ENCODE measurements at regions not wholly inside any gene's neighbourhood (a gene's known extent, or its start where the extent isn't known, plus 50 kb on each side); places are given as distances from the start of the nearest gene placed in this dataset.
"Not testable (repeated sequence)": the region's sequence is repeated elsewhere in the genome, so short reads cannot be mapped to it uniquely, and the experiment has no call there.

DNA sequence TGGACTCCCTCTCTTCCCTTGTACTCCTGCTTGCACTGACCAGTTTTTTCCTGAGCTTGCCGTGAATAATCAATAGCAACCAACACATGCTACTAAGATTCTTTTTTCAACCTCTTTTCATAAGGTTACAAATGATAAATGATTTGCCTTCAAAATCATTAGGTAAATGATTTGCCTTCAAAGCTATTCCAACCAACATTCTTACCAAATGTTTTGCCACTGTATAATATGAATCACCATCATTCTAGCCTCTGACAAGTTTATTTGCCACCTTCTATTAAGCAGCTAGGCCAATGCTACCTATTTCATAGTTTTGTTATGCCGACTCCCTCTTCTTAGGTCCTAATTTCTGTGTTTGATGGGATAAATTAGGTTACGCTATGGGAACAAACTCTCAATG lies 385.1 kb downstream of the DTWD2 start:
- H3K36me3 Mint-ChIP-seq (ENCODE audit: low read depth), result no peaks in the 10 kb centered on the region
- H3K4me3 Mint-ChIP-seq, result no peak overlapping the region
- no peaks in the 10 kb centered on the region for H3K9me3 Mint-ChIP-seq
- H3K4me1 Mint-ChIP-seq (ENCODE audit: low read depth), result no peaks in the 10 kb centered on the region
- no peak overlapping the region for H3K27ac Mint-ChIP-seq
- no peaks in the 10 kb centered on the region for H3K27me3 Mint-ChIP-seq (ENCODE audit: low read depth)

DNA sequence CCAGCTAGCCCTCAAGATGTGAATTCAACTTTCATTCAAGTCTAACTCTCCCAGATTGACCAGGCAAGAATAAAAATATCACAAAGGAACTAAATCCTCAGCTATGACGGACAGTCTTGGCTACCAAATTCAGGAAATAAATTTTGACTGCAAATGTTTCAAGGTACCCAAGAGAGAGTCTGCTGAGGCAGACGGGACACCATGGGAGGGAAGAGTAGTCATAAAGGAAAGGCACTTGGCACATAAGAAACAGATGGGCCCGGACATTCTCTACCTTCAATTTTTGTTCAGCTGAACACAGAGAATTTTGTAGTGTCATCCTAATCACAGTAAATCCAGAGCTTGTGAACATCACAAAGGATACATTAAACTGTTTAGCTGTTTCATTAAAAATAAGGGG lies 390.0 kb downstream of the DTWD2 start:
- Mint-ChIP-seq H3K4me1 (ENCODE audit: low read depth) (no peaks in the 10 kb centered on the region), H3K36me3 (ENCODE audit: low read depth) (no peaks in the 10 kb centered on the region)

DNA sequence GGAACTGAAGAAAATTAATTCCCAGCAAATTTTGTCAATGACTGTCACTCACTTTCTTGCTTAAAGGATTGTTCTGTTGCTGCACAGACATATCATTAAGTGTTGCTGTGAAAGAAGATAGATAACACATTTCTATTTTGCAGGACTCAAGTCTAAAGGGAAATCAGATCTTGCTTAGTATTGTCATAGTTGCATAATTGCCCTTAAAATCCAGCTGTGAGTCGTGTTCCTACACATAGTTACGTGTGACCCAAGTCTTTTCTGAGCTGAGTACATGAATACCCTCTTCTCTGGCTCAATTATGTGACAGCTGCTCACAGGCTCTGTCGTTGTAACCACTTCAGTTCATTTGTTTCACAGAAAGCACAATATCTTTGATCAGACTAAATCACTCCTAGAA lies 390.8 kb downstream of the DTWD2 start:
- Mint-ChIP-seq H3K27ac (no peak overlapping the region), H3K36me3 (ENCODE audit: low read depth) (no peaks in the 10 kb centered on the region), H3K4me3 (no peak overlapping the region), H3K9me3 (no peaks in the 10 kb centered on the region), H3K4me1 (ENCODE audit: low read depth) (no peaks in the 10 kb centered on the region), H3K27me3 (ENCODE audit: low read depth) (no peaks in the 10 kb centered on the region)

More for the DNA sequence above, 390.0 kb downstream of the DTWD2 start:
- no peaks in the 10 kb centered on the region for H3K9me3 Mint-ChIP-seq
- H3K27me3 Mint-ChIP-seq (ENCODE audit: low read depth), result no peaks in the 10 kb centered on the region
- H3K27ac Mint-ChIP-seq, result no peak overlapping the region
- no peak overlapping the region for H3K4me3 Mint-ChIP-seq

- no peaks in the 10 kb centered on the region for H3K27me3 Mint-ChIP-seq (ENCODE audit: low read depth)
- no peaks in the 10 kb centered on the region for H3K4me1 Mint-ChIP-seq (ENCODE audit: low read depth)
- H3K9me3 Mint-ChIP-seq, result no peaks in the 10 kb centered on the region
- H3K36me3 Mint-ChIP-seq (ENCODE audit: low read depth), result no peaks in the 10 kb centered on the region
- H3K27ac Mint-ChIP-seq, result no peak overlapping the region
- H3K4me3 Mint-ChIP-seq, result no peak overlapping the region
Observed at GRCh38 chr5:118596255-118596654, 392.1 kb downstream of the DTWD2 start.

DNA sequence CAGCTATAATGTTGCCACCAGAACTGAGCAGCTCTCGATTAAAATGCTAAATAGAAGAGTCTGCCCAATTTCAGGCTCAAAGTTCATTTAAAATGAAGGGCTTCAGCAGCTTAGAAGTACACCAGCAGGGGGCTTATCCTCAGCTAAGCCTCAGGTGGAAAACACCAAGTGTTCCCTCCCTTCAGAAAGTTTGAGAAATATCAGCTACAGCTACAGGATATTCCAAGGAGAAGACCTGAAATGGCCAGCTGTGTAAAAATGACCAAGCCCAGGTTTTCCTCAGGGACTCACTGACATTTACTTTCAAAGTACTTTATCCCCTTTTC lies 395.4 kb downstream of the DTWD2 start:
- Mint-ChIP-seq H3K36me3 (ENCODE audit: low read depth) (no peaks in the 10 kb centered on the region), H3K27ac (no peak overlapping the region), H3K4me1 (ENCODE audit: low read depth) (no peaks in the 10 kb centered on the region), H3K27me3 (ENCODE audit: low read depth) (no peaks in the 10 kb centered on the region), H3K4me3 (no peak overlapping the region), H3K9me3 (no peaks in the 10 kb centered on the region)

- H3K4me3 Mint-ChIP-seq, result no peak overlapping the region
- H3K27me3 Mint-ChIP-seq (ENCODE audit: low read depth), result no peaks in the 10 kb centered on the region
- H3K4me1 Mint-ChIP-seq (ENCODE audit: low read depth), result no peaks in the 10 kb centered on the region
- H3K9me3 Mint-ChIP-seq, result no peaks in the 10 kb centered on the region
- no peak overlapping the region for H3K27ac Mint-ChIP-seq
- no peaks in the 10 kb centered on the region for H3K36me3 Mint-ChIP-seq (ENCODE audit: low read depth)
Observed at GRCh38 chr5:118592229-118593002, 395.9 kb downstream of the DTWD2 start.

GRCh38 chr5:118590806-118591205 lies 397.5 kb downstream of the DTWD2 start:
- no peaks in the 10 kb centered on the region for H3K27me3 Mint-ChIP-seq (ENCODE audit: low read depth)
- no peaks in the 10 kb centered on the region for H3K4me1 Mint-ChIP-seq (ENCODE audit: low read depth)
- no peak overlapping the region for H3K4me3 Mint-ChIP-seq
- H3K36me3 Mint-ChIP-seq (ENCODE audit: low read depth), result no peaks in the 10 kb centered on the region
- no peak overlapping the region for H3K27ac Mint-ChIP-seq
- no peaks in the 10 kb centered on the region for H3K9me3 Mint-ChIP-seq

DNA sequence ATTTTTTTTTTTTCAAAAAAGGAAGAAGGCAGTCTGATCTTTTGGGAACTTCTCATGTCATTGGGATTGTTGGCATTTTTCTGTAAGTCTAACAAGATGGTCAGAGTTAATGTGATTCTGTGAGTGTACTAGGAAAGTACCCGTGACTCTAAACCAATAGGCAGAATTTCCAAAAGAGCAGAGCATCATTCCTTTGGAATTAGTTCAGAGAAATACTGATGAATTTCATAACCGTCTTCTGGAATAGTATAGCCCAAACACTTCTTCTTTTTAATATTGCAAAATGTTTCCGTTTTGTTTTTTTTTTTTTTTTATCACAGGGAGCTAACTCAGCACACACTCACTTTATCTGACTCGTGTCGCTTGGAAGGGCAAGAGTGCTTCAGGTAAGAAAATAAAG lies 407.4 kb downstream of the DTWD2 start:
- Mint-ChIP-seq H3K4me1 (ENCODE audit: low read depth) (no peaks in the 10 kb centered on the region), H3K9me3 (no peaks in the 10 kb centered on the region), H3K27ac (no peak overlapping the region), H3K4me3 (no peak overlapping the region), H3K36me3 (ENCODE audit: low read depth) (no peaks in the 10 kb centered on the region), H3K27me3 (ENCODE audit: low read depth) (no peaks in the 10 kb centered on the region)

DNA sequence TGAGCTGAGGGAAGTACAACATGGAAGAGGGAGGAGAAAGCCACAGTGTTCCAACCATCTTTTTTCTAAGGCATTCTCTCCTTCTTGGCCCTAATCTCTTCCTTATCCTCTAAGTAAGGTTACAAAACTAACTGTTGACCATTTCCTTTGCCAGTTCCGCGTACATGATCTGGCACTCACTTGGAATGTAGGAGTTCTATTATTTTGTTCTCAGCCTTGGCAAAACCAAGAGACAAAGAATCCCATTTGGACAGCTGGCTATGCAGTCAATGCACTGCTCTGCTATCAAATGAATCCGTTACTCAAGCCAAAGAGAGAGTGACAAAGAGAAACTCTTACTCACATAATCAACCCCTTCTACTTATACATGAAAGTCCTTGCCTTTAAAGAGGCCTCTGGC lies 410.3 kb downstream of the DTWD2 start:
- Mint-ChIP-seq H3K9me3 (no peaks in the 10 kb centered on the region), H3K4me3 (no peak overlapping the region), H3K4me1 (ENCODE audit: low read depth) (no peaks in the 10 kb centered on the region), H3K36me3 (ENCODE audit: low read depth) (no peaks in the 10 kb centered on the region), H3K27ac (no peak overlapping the region), H3K27me3 (ENCODE audit: low read depth) (no peaks in the 10 kb centered on the region)

- no peaks in the 10 kb centered on the region for H3K36me3 Mint-ChIP-seq (ENCODE audit: low read depth)
- no peaks in the 10 kb centered on the region for H3K27me3 Mint-ChIP-seq (ENCODE audit: low read depth)
- H3K9me3 Mint-ChIP-seq, result no peaks in the 10 kb centered on the region
- no peak overlapping the region for H3K27ac Mint-ChIP-seq
- no peaks in the 10 kb centered on the region for H3K4me1 Mint-ChIP-seq (ENCODE audit: low read depth)
- no peak overlapping the region for H3K4me3 Mint-ChIP-seq
Observed at GRCh38 chr5:118577621-118578020, 410.7 kb downstream of the DTWD2 start.

- not testable (repeated sequence) for H3K4me3 Mint-ChIP-seq; H3K27ac Mint-ChIP-seq; H3K36me3 Mint-ChIP-seq (ENCODE audit: low read depth); H3K27me3 Mint-ChIP-seq (ENCODE audit: low read depth); H3K4me1 Mint-ChIP-seq (ENCODE audit: low read depth); H3K9me3 Mint-ChIP-seq
Observed at GRCh38 chr5:118570276-118570675, 418.1 kb downstream of the DTWD2 start.

DNA sequence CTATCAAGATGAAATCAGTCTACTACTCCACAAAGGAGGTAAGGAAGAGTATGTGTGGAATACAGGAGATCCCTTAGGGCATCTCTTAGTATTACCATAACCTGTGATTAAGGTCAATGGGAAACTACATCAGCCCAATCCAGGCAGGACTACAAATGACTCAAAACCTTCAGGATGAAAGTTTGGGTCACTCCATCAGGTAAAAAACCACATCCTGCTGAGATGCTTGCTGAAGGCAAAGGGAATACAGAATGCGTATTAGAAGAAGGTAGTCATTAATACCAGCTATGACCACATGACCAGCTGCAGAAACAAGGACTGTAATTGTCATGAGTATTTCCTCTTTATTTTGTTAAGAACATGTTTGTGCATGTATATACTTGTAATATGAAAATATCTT lies 418.8 kb downstream of the DTWD2 start:
- H3K9me3 Mint-ChIP-seq; H3K4me3 Mint-ChIP-seq; H3K4me1 Mint-ChIP-seq (ENCODE audit: low read depth); H3K27ac Mint-ChIP-seq; H3K27me3 Mint-ChIP-seq (ENCODE audit: low read depth); H3K36me3 Mint-ChIP-seq (ENCODE audit: low read depth): not testable (repeated sequence)

DNA sequence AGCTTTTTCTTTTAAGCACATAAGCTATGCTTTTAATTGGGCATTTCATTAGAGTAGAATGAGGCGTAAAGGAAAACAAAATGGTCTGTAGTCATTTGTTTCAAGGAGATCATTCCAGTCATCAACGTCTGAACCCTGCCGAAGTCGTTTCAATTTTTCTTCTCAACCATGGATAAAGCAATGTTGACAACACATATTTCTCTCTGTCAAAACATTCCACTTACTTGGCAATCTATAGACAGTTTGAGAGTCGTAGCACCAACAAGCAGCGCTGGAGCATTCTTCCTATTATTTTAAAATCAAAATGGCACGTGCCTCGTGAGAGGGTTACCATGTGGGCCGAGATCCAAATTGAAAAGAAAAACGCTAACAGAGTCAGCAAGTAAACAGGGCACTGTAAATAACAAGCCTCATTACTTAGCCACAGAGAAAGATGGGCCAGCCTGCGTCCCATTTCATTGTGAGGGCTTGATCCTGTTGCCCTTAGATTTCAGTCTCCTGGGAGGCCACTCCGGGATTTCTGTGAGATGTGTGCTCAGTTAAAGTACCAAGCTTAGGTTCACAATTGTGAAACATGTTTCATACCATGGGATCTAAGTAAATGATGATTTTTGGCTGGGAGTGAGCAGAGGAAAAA lies 422.9 kb downstream of the DTWD2 start:
- H3K27ac Mint-ChIP-seq, result no peak overlapping the region
- H3K36me3 Mint-ChIP-seq (ENCODE audit: low read depth), result no peaks in the 10 kb centered on the region
- no peaks in the 10 kb centered on the region for H3K27me3 Mint-ChIP-seq (ENCODE audit: low read depth)
- H3K4me3 Mint-ChIP-seq, result no peak overlapping the region
- no peaks in the 10 kb centered on the region for H3K4me1 Mint-ChIP-seq (ENCODE audit: low read depth)
- no peaks in the 10 kb centered on the region for H3K9me3 Mint-ChIP-seq

- H3K36me3 Mint-ChIP-seq (ENCODE audit: low read depth), result no peaks in the 10 kb centered on the region
- H3K9me3 Mint-ChIP-seq, result no peaks in the 10 kb centered on the region
- H3K4me1 Mint-ChIP-seq (ENCODE audit: low read depth), result no peaks in the 10 kb centered on the region
- H3K27me3 Mint-ChIP-seq (ENCODE audit: low read depth), result no peaks in the 10 kb centered on the region
- no peak overlapping the region for H3K27ac Mint-ChIP-seq
- H3K4me3 Mint-ChIP-seq, result no peak overlapping the region
Observed at GRCh38 chr5:118561971-118562370, 426.4 kb downstream of the DTWD2 start.

DNA sequence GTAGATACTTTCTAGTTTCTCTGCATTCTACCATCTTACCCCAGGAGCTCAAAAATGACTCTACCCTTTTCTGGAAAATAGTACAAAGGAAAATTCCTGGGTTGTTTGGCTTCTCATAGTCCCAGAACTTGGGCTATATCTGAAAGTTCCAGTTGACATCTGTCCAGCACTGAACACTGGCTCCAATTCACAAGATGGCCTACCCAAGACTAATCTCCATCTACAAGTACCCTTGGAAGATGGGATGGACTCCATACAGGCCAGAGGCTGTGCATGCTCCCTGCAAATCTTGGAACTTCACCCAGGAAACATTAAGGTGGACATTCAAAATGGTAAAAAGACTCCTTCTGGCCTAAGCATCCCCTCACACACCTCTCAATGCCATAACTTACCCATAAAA lies 427.1 kb downstream of the DTWD2 start:
- Mint-ChIP-seq H3K36me3 (ENCODE audit: low read depth) (no peaks in the 10 kb centered on the region), H3K27me3 (ENCODE audit: low read depth) (no peaks in the 10 kb centered on the region), H3K27ac (no peak overlapping the region), H3K4me1 (ENCODE audit: low read depth) (no peaks in the 10 kb centered on the region), H3K9me3 (no peaks in the 10 kb centered on the region), H3K4me3 (no peak overlapping the region)

DNA sequence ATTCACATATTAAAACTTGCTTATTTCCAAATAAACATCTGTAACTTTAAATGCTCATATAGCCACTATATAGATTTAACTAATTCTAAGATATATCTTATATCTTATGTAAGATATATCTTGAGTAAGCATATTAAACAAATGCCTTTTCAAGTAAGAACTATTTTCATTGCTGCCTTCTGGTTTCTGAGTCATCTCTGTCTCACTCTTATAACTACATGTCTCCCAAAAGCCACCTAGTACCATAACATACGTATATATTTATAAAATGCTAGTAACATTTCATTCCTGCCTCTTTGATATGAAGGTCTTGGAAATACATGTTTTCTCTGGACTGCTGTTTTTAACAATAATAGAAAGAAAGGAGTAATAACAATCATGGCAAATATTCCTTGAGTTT lies 429.5 kb downstream of the DTWD2 start:
- H3K9me3 Mint-ChIP-seq, result no peaks in the 10 kb centered on the region
- no peak overlapping the region for H3K4me3 Mint-ChIP-seq
- H3K27me3 Mint-ChIP-seq (ENCODE audit: low read depth), result no peaks in the 10 kb centered on the region
- H3K27ac Mint-ChIP-seq, result no peak overlapping the region
- no peaks in the 10 kb centered on the region for H3K4me1 Mint-ChIP-seq (ENCODE audit: low read depth)
- H3K36me3 Mint-ChIP-seq (ENCODE audit: low read depth), result no peaks in the 10 kb centered on the region
